ENCODE measurements at regions not wholly inside any gene's neighbourhood (a gene's known extent, or its start where the extent isn't known, plus 50 kb on each side); places are given as distances from the start of the nearest gene placed in this dataset.

- no peak for DNase-seq
Measured at GRCh38 chr5:60243713-60244112, 350.2 kb upstream of the PDE4D start.

GRCh38 chr5:60232036-60232795 is 338.7 kb upstream of the PDE4D start:
- DNase-seq, result no peak

DNA sequence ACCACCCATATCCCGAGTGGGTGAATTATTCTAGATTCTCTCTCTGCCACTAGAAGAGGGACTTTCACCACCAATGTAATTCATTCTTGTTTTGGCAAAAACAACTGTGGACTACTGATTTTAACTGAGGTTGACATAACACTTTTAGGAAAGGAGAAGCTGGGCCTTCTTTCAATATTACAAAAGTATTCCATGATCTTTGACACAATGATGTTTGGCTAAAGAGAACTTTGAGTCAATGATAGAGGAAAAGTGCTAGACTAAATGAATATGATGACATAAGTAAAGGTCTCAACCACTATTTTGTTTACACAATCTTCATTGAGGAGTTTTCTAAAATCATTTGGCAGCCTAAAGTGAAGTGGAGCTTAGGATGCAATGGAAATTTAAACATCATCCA is 336.9 kb upstream of the PDE4D start:
- DNase-seq, result no peak

DNA sequence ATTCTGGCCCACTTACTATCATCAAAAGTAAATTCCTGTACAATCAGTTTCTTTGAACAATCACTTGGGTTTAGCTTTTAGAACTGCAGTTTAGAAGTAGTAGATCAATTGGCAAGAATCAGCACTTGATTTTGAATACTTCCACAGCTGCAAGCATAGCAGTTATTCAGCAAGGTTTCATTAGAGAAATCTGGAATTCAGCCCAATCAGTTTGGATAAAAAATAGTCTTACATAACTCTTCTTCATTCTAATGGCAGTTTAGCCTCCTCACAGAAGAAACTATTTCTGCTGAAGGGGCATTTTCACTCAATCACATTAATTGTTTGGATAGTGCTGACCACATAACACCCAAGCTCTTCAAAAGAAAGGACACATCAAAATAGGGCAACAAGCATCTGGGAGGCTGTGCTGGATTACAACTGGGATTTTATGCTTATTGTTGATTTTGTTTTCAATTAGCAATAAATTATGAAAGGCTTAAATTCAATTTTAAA is 336.2 kb upstream of the PDE4D start:
- no peak for DNase-seq

- DNase-seq, result no peak
Measured at GRCh38 chr5:60228676-60229075, 335.1 kb upstream of the PDE4D start.

GRCh38 chr5:60226128-60226527 is 332.6 kb upstream of the PDE4D start:
- no peak for DNase-seq

- DNase-seq, result no peak
Measured at GRCh38 chr5:60223342-60223741, 329.8 kb upstream of the PDE4D start.

- no peak for DNase-seq
Measured at GRCh38 chr5:60219921-60220320, 326.4 kb upstream of the PDE4D start.

DNA sequence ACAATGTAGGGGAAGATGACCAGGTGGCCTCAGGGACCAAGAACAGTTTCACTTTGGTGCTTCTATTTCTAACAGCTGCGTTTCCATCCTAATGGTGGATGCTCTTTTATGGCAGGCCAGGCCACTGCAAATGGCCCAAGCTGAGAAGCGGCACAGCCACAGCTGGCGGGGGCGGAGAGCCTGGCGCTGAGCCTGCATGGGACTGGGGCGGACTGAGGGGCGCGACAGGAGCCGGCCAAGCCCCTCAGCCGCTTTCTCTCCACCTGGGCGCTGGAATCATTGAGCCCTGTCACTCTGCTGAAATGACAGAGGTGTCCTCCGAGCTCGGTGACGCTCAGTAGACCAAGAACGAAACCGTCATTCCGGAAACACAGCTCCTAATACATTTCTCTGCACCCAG is 317.3 kb upstream of the PDE4D start:
- DNase-seq, result peak; percentile 68

GRCh38 chr5:60209146-60209840 is 315.8 kb upstream of the PDE4D start:
- no peak for DNase-seq

DNA sequence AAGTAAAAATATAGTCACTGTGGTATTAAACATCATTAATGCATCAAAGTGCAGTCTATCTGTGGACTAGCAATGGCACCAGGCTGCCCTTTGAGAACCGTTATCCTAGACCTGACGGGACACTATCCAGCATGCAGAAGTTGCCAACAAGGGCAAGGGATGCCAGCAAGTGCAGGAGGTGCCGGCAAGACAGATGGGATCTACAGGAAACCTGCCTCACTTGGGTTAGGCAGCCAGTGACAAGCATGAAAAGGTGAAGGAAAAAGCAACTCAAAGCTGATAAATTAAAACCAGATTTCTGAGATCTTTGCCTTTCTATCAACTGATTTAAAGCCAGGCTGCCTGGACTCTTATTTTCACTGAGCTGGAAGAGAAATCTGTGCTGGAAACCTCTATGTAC is 315.2 kb upstream of the PDE4D start:
- DNase-seq, result no peak

DNA sequence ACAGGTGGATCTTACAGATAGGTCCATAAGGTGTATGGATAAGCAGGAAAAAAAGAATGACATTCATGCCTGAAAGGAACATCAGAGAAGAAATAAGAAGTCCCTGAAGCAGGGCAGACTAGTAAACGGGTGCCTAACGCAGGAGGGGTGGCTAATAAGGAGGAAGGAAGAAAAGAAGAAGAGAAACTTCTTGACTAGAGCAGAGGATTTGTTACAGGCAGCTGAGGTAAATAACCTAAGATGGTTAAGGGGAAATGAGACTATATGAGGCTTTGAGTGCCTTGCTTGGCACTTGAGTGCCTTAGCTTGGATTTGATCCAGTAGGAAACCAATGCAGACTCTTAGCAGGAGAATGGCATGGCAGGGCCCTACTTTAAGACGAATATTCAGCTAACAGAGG is 313.5 kb upstream of the PDE4D start:
- no peak for DNase-seq

- no peak for DNase-seq
Measured at GRCh38 chr5:60206234-60206633, 312.7 kb upstream of the PDE4D start.

DNA sequence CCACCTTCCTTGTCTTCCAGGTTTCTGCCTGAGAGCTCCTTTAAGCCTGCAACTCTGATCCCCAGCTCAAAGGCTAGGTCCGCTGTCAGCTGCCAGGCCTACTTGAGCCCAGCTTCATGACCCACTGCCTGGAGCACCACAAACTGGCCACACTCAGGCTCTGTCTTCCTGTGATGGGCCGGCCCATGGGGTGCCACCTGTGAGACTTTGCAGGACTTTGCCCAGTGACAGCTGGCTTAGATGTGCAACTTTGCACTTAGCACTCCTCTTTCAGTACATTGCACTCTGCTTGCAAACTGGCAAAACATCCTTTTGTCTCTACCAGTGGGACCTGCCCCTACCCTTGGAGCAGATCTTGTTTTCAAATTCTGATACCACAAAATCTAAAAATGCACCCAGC is 311.5 kb upstream of the PDE4D start:
- no peak for DNase-seq

- peak; percentile 21 for DNase-seq
Measured at GRCh38 chr5:60196385-60197113, 303.0 kb upstream of the PDE4D start.

DNA sequence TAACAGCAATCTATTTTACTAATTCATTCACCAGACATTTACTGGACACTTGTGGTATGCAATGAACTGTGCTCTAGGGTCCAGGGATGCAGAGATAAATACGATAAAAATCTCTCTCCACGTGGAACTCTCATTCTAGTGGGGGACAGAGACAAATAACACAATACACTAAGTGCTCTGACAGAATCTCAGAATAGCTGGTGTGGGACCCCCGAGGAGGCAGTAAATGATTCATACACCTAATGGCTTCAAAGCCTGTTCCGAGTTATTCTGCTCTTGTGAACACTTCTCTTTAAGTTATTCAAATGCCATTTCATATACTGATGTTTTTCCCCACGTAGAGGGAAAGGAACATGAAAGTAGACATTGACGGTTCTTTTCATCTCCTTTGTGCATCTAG is 302.0 kb upstream of the PDE4D start:
- DNase-seq, result no peak

DNA sequence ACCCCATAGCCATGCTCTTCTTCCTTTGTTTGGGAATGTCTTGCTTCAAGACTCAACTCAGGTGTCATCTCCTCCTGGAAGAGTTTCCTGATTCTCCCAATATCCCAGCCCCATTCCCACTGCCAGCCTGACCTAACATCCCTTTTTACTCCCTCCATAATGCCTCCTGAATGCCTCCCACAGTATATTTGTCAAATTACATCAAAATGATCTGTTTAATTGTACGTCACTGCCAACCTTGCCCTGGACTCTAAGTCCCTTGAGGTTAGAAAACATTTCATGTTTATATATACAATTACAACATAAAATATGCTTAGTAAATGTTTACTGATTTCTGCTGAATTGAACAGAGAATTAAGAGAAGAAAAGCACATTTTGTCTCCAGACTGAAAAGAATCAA is 301.6 kb upstream of the PDE4D start:
- DNase-seq, result no peak

DNA sequence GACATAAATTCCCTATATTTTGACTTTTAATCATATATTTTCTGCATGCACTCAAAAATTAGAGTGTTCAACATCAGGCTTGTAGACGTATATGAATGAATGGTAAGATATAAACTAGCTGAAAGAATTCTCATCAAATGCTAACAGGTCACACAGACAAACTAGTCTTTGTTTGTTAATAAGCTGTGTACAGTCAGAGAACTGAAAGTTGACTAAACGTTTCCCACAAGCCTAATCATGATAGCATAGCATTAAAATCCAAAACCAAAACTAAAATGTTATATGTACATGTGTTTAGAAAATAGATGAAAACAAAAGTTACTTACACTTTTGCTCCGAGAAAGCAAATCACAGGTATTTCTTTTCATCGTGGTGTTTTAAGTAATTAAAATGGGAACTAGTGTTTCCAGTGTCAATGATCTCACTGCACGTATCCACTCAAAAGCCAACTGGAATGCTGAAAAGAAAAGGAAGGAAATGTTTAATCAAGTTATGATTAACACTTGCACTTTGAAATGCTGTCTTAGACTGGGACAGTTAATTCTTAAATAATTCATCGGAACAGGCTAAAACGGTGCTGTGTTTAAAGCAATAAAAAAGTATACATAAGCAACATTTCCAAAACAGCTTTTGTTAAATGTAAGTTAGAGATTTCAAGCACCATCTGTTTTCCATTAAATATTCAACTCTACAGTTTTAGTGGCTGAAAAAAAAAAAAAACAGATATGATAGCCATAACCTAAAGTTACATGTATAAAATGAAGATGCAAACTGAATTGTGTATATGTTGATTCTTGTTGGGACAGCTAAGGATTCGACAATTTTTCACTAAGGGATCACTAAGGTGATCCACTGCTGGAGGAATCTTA is 291.9 kb upstream of the PDE4D start:
- DNase-seq, result no peak

DNA sequence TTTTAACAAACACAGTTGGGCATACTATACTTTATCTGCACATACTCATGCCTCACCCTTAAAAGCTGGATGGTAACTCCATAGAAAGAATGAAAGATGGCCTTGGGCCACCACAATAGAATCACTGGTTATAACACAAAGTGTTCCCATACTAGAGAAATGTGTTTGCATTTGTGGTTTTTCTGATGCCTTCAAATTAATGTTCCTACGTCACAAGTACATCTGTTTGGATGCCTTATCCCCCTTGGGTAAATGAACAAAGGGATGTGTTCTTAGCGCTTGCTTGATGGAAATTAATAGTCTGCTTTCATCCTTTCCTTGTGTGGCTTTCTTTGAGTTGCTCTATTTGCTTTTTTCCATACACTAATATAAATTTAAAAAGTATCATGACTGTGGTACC is 291.1 kb upstream of the PDE4D start:
- no peak for DNase-seq

GRCh38 chr5:60183881-60184280 is 290.4 kb upstream of the PDE4D start:
- no peak for DNase-seq

DNA sequence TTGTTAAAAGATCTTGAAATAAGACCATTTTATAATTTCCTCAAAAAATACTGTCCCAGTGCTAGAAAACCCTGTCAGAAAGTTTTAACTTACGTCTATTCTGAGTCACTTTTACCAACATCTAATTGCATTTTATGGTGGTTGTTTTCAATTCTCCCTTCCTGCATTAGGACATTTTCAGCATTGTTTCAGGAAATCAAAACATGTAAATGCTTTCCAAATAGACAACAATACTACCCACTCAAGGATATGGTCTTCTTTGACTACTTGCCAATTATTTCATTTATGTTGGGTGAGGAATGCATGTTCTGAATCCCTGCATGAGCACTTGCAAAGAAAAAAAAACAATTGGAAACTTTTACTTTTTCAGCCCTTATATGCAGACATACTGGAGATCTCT is 284.6 kb upstream of the PDE4D start:
- no peak for DNase-seq

GRCh38 chr5:60177596-60177995 is 284.1 kb upstream of the PDE4D start:
- DNase-seq, result no peak

DNA sequence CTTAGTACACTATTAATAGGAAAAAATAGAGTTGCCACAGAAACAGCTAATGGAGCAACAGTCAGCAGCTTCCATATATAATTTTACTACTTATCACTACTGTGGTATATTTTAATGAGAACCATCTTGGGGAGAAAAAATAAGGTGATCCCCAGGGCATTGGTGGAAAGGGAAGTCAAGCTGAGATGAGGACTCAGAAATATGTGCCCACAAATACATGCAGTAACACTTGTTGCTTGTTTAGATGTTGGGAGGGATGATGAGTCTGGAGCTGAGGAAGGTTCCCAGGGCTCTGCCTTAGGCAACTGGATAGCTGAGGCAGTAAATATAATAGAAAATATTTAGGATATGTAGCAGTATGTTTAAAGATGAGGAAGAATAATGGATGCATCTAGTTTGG is 280.1 kb upstream of the PDE4D start:
- no peak for DNase-seq

Data from NCI-H69 (cell line).